ENCODE measurements at regions not wholly inside any gene's neighbourhood (a gene's known extent, or its start where the extent isn't known, plus 50 kb on each side); places are given as distances from the start of the nearest gene placed in this dataset.

DNA sequence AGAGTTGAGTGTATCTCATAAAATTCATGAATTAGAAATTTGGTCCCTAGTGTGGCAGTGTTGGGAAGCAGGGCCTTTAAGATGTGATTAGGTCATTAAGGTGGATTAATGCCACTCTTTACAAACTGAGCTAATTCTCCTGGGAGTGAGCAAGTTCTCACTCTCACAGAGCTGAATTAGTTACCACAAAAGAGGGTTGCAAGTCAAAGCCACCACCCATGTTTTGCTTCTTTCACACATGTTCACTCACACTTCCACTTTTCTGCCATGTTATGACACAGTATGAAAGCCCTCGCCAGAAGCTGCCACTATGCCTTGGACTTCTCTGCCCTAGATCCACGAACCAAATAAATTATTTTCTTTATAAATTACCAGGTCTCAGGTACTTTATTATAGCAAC is 332.1 kb downstream of the ARAP2 start:
- TF ChIP-seq GATA3 (IDR thresholded peaks at IDR 0.05; ENCODE audit: low read depth, low read length) (no peak), GATA2 (IDR thresholded peaks at IDR 0.05; ENCODE audit: low read depth, low read length) (no peak)

DNA sequence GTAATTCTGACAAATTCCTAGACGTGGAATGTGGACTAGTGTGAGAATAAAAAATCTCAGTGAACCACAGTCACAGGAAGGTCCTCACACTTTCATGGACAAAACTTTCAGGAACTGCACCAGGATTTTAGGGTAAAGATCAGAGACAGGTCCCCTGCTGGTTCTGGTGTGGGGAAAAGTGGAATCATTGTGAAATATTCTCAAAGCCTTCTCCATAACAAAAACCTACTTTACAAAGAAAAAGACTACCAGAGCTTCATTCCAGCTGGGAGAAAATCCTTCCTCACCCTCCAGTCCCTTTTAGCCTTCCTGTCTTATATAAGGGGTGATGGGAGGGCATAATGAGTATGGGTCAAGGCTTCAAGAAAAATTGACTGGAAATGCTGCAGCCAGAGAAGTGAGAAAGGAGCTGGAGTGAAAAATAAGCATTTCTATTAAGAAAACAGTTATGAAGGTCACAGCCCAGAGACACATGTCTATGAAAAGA is 325.8 kb downstream of the ARAP2 start:
- TF ChIP-seq GATA3 (IDR thresholded peaks at IDR 0.05; ENCODE audit: low read depth, low read length) (no peak), GATA2 (IDR thresholded peaks at IDR 0.05; ENCODE audit: low read depth, low read length) (no peak)

DNA sequence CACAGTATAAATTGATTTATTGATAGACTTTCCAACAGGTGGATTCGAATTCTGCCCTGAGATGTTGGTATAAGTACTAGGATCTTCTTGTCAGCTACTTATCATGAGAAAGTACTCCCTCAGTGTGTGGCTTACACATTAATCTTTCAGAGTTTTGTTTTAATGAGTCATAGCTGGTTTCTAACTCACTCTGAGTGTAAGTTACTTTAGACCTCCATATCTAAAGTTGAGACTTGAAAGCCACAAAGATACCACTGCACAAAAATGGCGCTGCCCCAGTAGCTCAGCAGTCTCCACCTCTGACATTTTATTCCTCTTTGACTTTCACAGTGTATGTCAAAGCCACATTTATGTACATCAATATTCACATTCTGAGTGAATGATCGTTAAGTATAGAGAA is 318.5 kb downstream of the ARAP2 start:
- TF ChIP-seq GATA3 (IDR thresholded peaks at IDR 0.05; ENCODE audit: low read depth, low read length) (no peak), GATA2 (IDR thresholded peaks at IDR 0.05; ENCODE audit: low read depth, low read length) (no peak)

DNA sequence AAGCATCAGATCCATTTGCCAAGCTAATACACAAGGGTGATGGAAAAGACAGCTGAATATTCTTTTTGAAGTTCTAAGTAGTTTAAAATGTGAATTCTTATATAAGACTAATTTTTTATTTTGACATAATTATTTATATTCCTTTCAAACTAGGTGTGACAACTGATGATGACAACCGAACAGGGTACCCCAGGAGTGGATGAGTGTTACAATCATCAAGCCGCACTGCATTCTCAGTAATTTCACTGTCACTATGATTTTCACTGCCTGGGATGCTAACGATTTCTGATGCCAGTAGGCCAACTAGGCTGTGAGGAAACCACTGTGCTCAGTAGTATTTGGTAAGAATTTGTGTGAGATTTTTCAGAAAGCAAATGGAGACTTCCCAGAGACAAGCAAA is 317.5 kb downstream of the ARAP2 start:
- no peak for TF ChIP-seq GATA3 (IDR thresholded peaks at IDR 0.05; ENCODE audit: low read depth, low read length)

DNA sequence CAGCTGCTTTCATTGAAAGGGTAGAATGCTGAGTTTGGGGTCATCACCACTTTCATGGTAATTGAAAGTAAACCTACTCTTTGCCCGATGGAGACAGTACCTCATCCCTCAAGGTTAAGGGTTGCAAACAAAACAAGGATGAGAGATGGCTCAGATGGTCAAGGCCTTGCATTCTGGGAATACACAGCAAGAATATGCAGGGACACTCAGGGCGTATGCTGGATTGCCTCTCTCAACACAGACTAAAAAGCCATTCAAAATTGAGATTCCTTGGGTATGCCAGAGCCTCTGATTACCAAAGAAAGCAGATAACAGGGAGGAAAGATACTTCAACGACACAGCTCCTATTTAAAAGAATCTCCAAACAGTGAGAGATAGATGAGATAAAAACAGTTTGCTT is 310.4 kb downstream of the ARAP2 start:
- TF ChIP-seq GATA2 (IDR thresholded peaks at IDR 0.05; ENCODE audit: low read depth, low read length) (no peak), GATA3 (IDR thresholded peaks at IDR 0.05; ENCODE audit: low read depth, low read length) (no peak)

DNA sequence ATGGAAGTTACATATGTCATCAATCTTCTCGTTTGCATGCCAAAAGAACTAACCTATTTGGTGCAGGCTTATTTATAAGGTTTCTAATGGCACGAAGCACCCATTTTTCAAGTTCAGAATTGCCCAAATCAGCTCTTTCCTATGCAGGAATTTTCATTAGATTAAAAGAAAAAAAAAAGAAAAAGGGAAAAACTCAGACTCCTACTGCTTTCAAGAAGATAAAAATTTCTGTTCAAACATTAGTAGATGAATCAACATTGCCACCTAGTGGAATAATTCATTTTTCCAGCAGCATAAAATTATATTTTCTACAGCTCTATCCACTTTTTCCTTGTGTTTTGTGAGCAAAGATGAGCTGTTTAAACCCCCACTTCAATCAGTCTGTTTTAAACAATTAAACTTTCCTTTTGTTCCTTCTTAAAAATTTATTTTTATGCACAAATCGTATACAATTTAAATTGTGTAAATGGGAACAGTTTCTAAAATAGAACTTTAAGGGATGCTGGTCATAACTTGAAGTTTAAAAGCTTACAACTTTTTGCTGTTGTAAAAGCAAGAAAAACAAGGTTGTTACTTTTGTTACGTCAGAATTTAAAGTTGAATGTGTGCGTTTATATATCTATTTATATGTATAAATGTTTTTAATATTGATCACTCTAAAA is 309.9 kb downstream of the ARAP2 start:
- no peak for TF ChIP-seq GATA2 (IDR thresholded peaks at IDR 0.05; ENCODE audit: low read depth, low read length)

DNA sequence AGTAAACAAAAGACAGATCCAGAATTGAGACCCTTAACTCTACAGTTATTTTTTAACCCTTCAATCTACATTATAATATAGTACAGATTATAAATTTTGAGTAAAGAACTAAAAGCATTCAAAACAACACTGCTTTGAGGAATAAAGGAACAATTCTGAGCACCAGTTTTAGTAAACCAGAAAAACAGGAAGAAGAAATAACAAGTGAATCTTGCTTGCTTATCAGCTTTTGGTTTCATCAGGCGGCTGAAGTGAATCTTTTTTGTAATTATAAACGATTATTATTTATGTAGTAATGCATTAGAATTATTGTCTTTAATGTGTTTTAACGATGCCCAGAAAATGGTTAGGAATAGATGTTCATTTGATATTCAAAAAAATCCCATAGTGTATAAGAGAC is 305.4 kb downstream of the ARAP2 start:
- TF ChIP-seq GATA3 (IDR thresholded peaks at IDR 0.05; ENCODE audit: low read depth, low read length) (no peak), GATA2 (IDR thresholded peaks at IDR 0.05; ENCODE audit: low read depth, low read length) (no peak)

DNA sequence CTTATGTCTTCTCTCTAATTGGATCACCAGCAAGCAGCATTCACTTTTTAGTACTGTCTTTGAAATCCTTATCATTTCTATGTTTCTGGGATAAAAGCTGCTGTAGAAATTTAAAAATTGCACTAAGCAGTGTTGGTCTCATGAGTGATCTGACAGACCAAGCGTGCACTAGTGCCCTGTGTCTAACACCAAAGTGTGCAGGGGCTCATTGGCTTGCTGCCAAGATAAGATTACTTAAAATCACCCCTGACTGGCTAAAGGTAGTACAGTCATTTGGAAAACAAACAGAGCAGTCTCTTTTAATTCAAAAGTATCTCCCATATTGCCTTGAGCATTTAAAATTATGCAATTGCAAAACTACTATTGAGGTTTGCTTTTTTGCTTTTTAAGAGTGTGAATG is 304.6 kb downstream of the ARAP2 start:
- no peak for TF ChIP-seq GATA2 (IDR thresholded peaks at IDR 0.05; ENCODE audit: low read depth, low read length)
- TF ChIP-seq GATA3 (IDR thresholded peaks at IDR 0.05; ENCODE audit: low read depth, low read length): no peak

DNA sequence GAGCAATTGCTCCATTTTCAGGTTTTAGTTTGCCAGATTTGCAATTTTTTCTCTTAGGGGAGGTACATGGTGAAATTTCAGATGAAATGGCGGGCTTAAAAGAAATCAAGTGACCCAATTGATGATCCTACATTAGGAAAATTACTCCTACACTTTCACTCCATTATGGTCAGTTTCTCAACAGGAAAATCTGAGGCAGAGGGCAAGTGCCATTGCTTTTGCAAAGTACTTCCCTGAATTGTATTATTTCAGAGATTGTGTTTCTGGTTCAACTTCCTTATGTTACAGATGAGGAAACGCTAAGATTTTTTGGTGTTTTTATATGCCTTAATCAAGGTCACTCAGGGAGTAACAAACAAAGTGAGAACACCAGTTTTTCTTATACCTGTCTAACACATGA is 302.2 kb downstream of the ARAP2 start:
- no peak for TF ChIP-seq GATA3 (IDR thresholded peaks at IDR 0.05; ENCODE audit: low read depth, low read length)
- no peak for TF ChIP-seq GATA2 (IDR thresholded peaks at IDR 0.05; ENCODE audit: low read depth, low read length)

DNA sequence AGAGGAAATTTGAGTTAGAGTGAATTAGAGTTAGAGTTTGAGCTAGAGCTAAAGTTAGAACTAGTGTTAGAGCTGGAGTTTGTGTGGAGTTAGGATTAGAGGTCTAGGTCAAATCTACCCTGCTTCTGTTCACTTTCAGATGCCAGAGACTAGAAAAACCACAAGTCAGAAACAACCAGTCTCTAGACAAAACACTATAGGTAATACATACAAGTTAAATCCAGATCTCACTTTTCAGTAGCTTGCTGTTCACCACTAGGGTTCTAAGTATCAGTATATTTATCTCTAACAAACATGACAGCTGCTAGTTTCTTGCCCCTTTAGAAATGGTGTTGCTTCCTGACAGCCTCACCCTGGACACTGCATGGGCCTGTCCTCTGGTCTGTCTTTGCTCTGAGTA is 300.7 kb downstream of the ARAP2 start:
- TF ChIP-seq GATA3 (IDR thresholded peaks at IDR 0.05; ENCODE audit: low read depth, low read length): no peak
- TF ChIP-seq GATA2 (IDR thresholded peaks at IDR 0.05; ENCODE audit: low read depth, low read length): no peak

DNA sequence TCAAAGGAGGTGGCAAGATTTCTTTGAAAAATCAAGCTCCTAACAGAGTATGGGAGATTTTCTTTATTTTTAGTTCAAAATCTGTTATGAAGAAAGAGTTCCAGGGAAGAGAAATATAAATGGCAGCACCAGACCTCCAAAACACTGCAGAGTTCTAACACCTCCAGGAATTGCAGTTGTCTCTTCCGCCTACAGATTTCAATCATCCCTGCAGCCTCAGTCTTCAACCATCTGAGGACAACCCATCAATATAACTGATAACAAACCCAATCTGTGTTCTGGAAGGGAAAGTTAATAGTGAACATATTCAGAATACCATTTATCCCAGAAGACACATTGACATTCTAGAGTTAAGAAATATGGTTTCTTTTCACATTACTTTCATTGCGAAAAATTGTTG is 296.1 kb downstream of the ARAP2 start:
- TF ChIP-seq GATA2 (IDR thresholded peaks at IDR 0.05; ENCODE audit: low read depth, low read length) (no peak), GATA3 (IDR thresholded peaks at IDR 0.05; ENCODE audit: low read depth, low read length) (no peak)

DNA sequence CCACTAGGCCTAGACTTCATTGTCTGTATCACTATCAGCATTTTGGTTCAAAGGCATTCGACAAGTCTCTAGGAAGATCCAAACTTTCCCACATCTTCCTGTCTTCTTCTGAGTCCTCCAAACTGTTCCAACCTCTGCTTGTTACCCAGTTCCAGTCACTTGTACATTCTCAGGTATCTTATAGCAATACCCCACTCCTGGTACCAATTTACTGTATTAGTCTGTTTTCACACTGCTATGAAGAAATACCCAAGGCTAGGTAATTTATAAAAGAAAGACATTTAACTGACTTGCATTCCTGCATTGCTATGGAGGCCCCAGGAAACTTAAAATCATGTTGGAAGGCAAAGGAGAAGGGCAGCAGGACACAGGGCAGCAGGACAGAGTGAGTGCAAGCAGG is 293.9 kb downstream of the ARAP2 start:
- TF ChIP-seq GATA2 (IDR thresholded peaks at IDR 0.05; ENCODE audit: low read depth, low read length) (no peak), GATA3 (IDR thresholded peaks at IDR 0.05; ENCODE audit: low read depth, low read length) (no peak)

DNA sequence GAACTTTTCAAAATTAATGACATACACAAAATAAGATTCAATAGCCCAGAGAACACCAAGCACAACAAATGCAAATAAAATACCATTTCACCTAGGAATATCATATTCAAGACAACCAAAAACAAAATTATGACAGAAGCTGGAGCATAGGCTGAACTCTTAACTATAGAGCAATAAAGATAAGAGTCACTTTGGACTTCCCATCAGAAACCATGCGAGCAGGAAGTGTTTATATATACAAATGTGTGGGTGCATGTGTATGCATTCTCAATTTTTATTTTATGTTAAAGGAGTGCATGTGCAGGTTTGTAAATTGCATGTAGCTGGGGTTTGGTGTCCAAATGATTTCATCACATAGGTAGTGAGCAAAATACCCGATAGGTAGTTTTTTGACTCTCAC is 291.6 kb downstream of the ARAP2 start:
- TF ChIP-seq GATA2 (IDR thresholded peaks at IDR 0.05; ENCODE audit: low read depth, low read length) (no peak), GATA3 (IDR thresholded peaks at IDR 0.05; ENCODE audit: low read depth, low read length) (no peak)

DNA sequence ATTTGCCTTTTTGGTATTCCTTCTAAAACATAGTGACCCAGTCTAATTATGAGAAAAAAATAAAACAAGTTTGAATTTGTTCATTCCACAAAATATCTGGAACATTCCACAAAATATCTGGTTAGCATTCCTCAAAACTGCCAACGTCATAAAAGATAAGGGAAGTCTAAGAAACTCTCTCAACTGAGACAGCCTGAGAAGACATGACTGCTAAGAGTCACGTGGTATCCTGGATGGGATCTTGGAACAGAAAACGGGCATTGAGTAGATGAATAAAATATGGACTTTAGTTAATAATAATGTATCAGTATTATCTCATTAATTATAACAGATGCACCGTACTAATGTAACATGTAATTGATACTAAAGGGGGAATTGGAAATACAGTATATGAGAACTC is 280.9 kb downstream of the ARAP2 start:
- TF ChIP-seq GATA2 (IDR thresholded peaks at IDR 0.05; ENCODE audit: low read depth, low read length): no peak
- no peak for TF ChIP-seq GATA3 (IDR thresholded peaks at IDR 0.05; ENCODE audit: low read depth, low read length)

DNA sequence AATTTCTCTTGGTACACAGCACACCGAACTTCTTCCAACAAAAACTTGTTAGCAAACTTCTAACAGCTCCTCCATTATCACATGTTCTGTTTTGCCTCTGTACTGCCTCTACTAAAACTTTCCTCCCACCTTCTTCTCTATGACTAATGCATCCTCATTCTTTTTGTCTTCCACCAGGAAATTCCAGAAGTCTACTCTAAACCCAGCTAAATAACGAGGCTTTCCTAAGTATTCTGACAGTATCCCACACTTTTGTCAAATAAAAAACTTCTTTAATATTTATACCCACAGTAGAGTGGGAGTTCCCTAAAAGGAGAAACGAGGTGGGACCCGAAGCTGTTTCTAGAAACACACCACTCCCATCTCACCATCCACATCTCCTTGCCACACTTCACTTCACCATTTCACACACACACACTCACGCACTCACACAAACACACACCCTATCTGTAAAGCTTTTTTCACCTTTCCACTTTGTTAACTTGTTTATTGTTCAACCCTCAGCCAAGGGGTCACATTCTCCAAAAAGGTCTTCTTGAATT is 280.3 kb downstream of the ARAP2 start:
- TF ChIP-seq GATA3 (IDR thresholded peaks at IDR 0.05; ENCODE audit: low read depth, low read length) (no peak), GATA2 (IDR thresholded peaks at IDR 0.05; ENCODE audit: low read depth, low read length) (no peak)

DNA sequence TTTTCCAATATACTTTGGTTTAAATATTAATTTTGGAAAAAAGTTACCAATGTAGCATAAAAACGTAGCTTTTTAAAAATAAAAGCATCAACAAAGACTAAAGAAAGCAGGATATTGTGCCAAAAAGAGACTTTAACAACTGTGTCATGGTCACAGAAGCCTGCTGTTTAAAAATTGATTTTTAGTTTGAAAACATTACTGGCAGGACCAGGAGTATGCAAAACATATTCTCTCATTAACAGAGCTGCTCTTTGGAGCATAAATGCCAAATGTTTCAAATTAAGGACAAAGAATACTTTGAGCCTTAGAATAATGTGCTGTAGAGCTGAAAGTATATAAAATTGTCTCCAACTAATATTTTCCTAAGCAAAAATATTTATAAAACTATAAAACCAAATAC is 279.0 kb downstream of the ARAP2 start:
- TF ChIP-seq GATA3 (IDR thresholded peaks at IDR 0.05; ENCODE audit: low read depth, low read length) (no peak), GATA2 (IDR thresholded peaks at IDR 0.05; ENCODE audit: low read depth, low read length) (no peak)

Measured in SH-SY5Y (cell line).